ENCODE measurements at regions not wholly inside any gene's neighbourhood (a gene's known extent, or its start where the extent isn't known, plus 50 kb on each side); places are given as distances from the start of the nearest gene placed in this dataset.

- H3K4me2 ChIP-seq (ENCODE audit: insufficient read depth, low read length, poor library complexity, severe bottlenecking), result peak overlapping the region; percentile 97
- no peak overlapping the region for H3K4ac ChIP-seq (ENCODE audit: low read length)
- WGBS, 2 donors (ENCODE audit: extremely low coverage in 2 of 2, insufficient read length in 2 of 2, insufficient replicate concordance in 1 of 2), result no CpG with 5 or more reads among the region's 103 CpGs
- H4K91ac ChIP-seq (ENCODE audit: low read depth, low read length, poor library complexity), result no peak overlapping the region
- H2BK5ac ChIP-seq (ENCODE audit: low read length), result no peak overlapping the region
- H3K14ac ChIP-seq (ENCODE audit: low read length), result no peak overlapping the region
- peak overlapping the region; percentile 70 for H2BK15ac ChIP-seq (ENCODE audit: low read length)
- peak overlapping the region; percentile 49 for H3K23ac ChIP-seq (ENCODE audit: low read depth, low read length, poor library complexity)
- peak overlapping the region; percentile 63 for H3K9ac ChIP-seq (ENCODE audit: low read depth, low read length, poor library complexity)
- H2AK5ac ChIP-seq (ENCODE audit: low read depth, low read length), result no peak overlapping the region
- H2AFZ ChIP-seq (ENCODE audit: low read length), result peak overlapping the region; percentile 95
- no peak overlapping the region for H3K27ac ChIP-seq (replicated peaks; ENCODE audit: low read length)
- no peaks in the 10 kb centered on the region for H3K9me3 ChIP-seq (replicated peaks in 1 of 2; ENCODE audit: control insufficient read depth in 2 of 2, insufficient read depth in 1 of 2, low read depth in 1 of 2, low read length in 2 of 2)
- H3K4me3 ChIP-seq (ENCODE audit: low read length in 2 of 2), result peak overlapping the region; percentile 82 to 85
- peak; percentile 79 for DNase-seq (ENCODE audit: low spot score)
- H3K79me1 ChIP-seq (ENCODE audit: low read depth, low read length), result no peaks in the 10 kb centered on the region
- H4K8ac ChIP-seq (ENCODE audit: low read depth, low read length), result no peak overlapping the region
- no peaks in the 10 kb centered on the region for H3K36me3 ChIP-seq (replicated peaks in 1 of 2; ENCODE audit: control insufficient read depth in 2 of 2, insufficient read depth in 2 of 2, low read length in 2 of 2)
- H2BK120ac ChIP-seq (ENCODE audit: low read depth, low read length), result no peak overlapping the region
- peak overlapping the region; percentile 98 for H3K18ac ChIP-seq (ENCODE audit: low read length)
- no peaks in the 10 kb centered on the region for H3K27me3 ChIP-seq (ENCODE audit: control insufficient read depth in 3 of 3, insufficient read depth in 3 of 3, low read depth in 1 of 3, low read length in 3 of 3)
- peaks cover 2 to 11% of the 10 kb centered on the region in 2 donors for H3K4me1 ChIP-seq (ENCODE audit: control insufficient read depth in 2 of 2, insufficient read depth in 1 of 2, low read depth in 1 of 2, low read length in 2 of 2)
- H2BK12ac ChIP-seq (ENCODE audit: low read length), result no peak overlapping the region
These were observed 87.4 kb upstream of the ARHGAP32 start for GRCh38 chr11:129279326-129280026.

GRCh38 chr11:129278586-129279319 is 86.6 kb upstream of the ARHGAP32 start:
- Histone ChIP-seq H3K9ac (ENCODE audit: low read depth, low read length, poor library complexity) (peak overlapping the region; percentile 47), H3K27ac (replicated peaks; ENCODE audit: low read length) (no peak overlapping the region), H3K36me3 (replicated peaks in 1 of 2; ENCODE audit: control insufficient read depth in 2 of 2, insufficient read depth in 2 of 2, low read length in 2 of 2) (no peaks in the 10 kb centered on the region), H3K23ac (ENCODE audit: low read depth, low read length, poor library complexity) (no peak overlapping the region), H2AFZ (ENCODE audit: low read length) (peak overlapping the region; percentile 66), H2BK5ac (ENCODE audit: low read length) (no peak overlapping the region), H4K91ac (ENCODE audit: low read depth, low read length, poor library complexity) (no peak overlapping the region), H3K4me1 (ENCODE audit: control insufficient read depth in 2 of 2, insufficient read depth in 1 of 2, low read depth in 1 of 2, low read length in 2 of 2) (peaks cover 2 to 11% of the 10 kb centered on the region in 2 donors), H3K27me3 (ENCODE audit: control insufficient read depth in 3 of 3, insufficient read depth in 3 of 3, low read depth in 1 of 3, low read length in 3 of 3) (no peaks in the 10 kb centered on the region), H3K18ac (ENCODE audit: low read length) (peak overlapping the region; percentile 15), H3K4me2 (ENCODE audit: insufficient read depth, low read length, poor library complexity, severe bottlenecking) (peak overlapping the region; percentile 75), H3K4me3 (ENCODE audit: low read length in 2 of 2) (peak overlapping the region; percentile 81 to 85), H3K9me3 (replicated peaks in 1 of 2; ENCODE audit: control insufficient read depth in 2 of 2, insufficient read depth in 1 of 2, low read depth in 1 of 2, low read length in 2 of 2) (no peaks in the 10 kb centered on the region), H2BK12ac (ENCODE audit: low read length) (no peak overlapping the region), H3K4ac (ENCODE audit: low read length) (no peak overlapping the region), H4K8ac (ENCODE audit: low read depth, low read length) (no peak overlapping the region), H3K14ac (ENCODE audit: low read length) (no peak overlapping the region), H2BK15ac (ENCODE audit: low read length) (no peak overlapping the region), H2BK120ac (ENCODE audit: low read depth, low read length) (no peak overlapping the region), H3K79me1 (ENCODE audit: low read depth, low read length) (no peaks in the 10 kb centered on the region), H2AK5ac (ENCODE audit: low read depth, low read length) (no peak overlapping the region)
- peak; percentile 18 for DNase-seq (ENCODE audit: low spot score)
- no CpG with 5 or more reads among the region's 109 CpGs for WGBS, 2 donors (ENCODE audit: extremely low coverage in 2 of 2, insufficient read length in 2 of 2, insufficient replicate concordance in 1 of 2)

- Histone ChIP-seq H3K79me1 (ENCODE audit: low read depth, low read length) (no peaks in the 10 kb centered on the region), H2BK120ac (ENCODE audit: low read depth, low read length) (no peak overlapping the region), H4K8ac (ENCODE audit: low read depth, low read length) (no peak overlapping the region), H3K4me3 (ENCODE audit: low read length in 2 of 2) (peak overlapping the region in 1 of 2 donors; percentile 85), H3K4me1 (ENCODE audit: control insufficient read depth in 2 of 2, insufficient read depth in 1 of 2, low read depth in 1 of 2, low read length in 2 of 2) (peaks cover 2 to 11% of the 10 kb centered on the region in 2 donors), H2BK15ac (ENCODE audit: low read length) (no peak overlapping the region), H3K9me3 (replicated peaks in 1 of 2; ENCODE audit: control insufficient read depth in 2 of 2, insufficient read depth in 1 of 2, low read depth in 1 of 2, low read length in 2 of 2) (peaks cover 0 to 3% of the 10 kb centered on the region in 2 donors), H3K36me3 (replicated peaks in 1 of 2; ENCODE audit: control insufficient read depth in 2 of 2, insufficient read depth in 2 of 2, low read length in 2 of 2) (no peaks in the 10 kb centered on the region), H4K91ac (ENCODE audit: low read depth, low read length, poor library complexity) (no peak overlapping the region), H3K27ac (replicated peaks; ENCODE audit: low read length) (no peak overlapping the region), H2BK5ac (ENCODE audit: low read length) (no peak overlapping the region), H3K18ac (ENCODE audit: low read length) (no peak overlapping the region), H3K14ac (ENCODE audit: low read length) (no peak overlapping the region), H2AK5ac (ENCODE audit: low read depth, low read length) (no peak overlapping the region), H3K27me3 (ENCODE audit: control insufficient read depth in 3 of 3, insufficient read depth in 3 of 3, low read depth in 1 of 3, low read length in 3 of 3) (no peaks in the 10 kb centered on the region), H3K23ac (ENCODE audit: low read depth, low read length, poor library complexity) (no peak overlapping the region), H3K4ac (ENCODE audit: low read length) (no peak overlapping the region), H3K4me2 (ENCODE audit: insufficient read depth, low read length, poor library complexity, severe bottlenecking) (no peak overlapping the region), H3K9ac (ENCODE audit: low read depth, low read length, poor library complexity) (no peak overlapping the region), H2BK12ac (ENCODE audit: low read length) (no peak overlapping the region), H2AFZ (ENCODE audit: low read length) (no peak overlapping the region)
- WGBS, 2 donors (ENCODE audit: extremely low coverage in 2 of 2, insufficient read length in 2 of 2, insufficient replicate concordance in 1 of 2), result no CpG with 5 or more reads among the region's 8 CpGs
- no peak for DNase-seq (ENCODE audit: low spot score)
These were observed 85.2 kb upstream of the ARHGAP32 start for GRCh38 chr11:129277198-129277843.

- Histone ChIP-seq H3K9ac (ENCODE audit: low read depth, low read length, poor library complexity) (no peak overlapping the region), H3K4me2 (ENCODE audit: insufficient read depth, low read length, poor library complexity, severe bottlenecking) (no peak overlapping the region), H4K91ac (ENCODE audit: low read depth, low read length, poor library complexity) (no peak overlapping the region), H3K79me1 (ENCODE audit: low read depth, low read length) (no peaks in the 10 kb centered on the region), H3K4me3 (ENCODE audit: low read length in 2 of 2) (no peak overlapping the region), H3K4me1 (ENCODE audit: control insufficient read depth in 2 of 2, insufficient read depth in 1 of 2, low read depth in 1 of 2, low read length in 2 of 2) (peaks cover 2 to 11% of the 10 kb centered on the region in 2 donors), H2BK5ac (ENCODE audit: low read length) (no peak overlapping the region), H3K14ac (ENCODE audit: low read length) (no peak overlapping the region), H2AK5ac (ENCODE audit: low read depth, low read length) (no peak overlapping the region), H3K27ac (replicated peaks; ENCODE audit: low read length) (no peak overlapping the region), H3K4ac (ENCODE audit: low read length) (no peak overlapping the region), H2BK15ac (ENCODE audit: low read length) (no peak overlapping the region), H3K27me3 (ENCODE audit: control insufficient read depth in 3 of 3, insufficient read depth in 3 of 3, low read depth in 1 of 3, low read length in 3 of 3) (no peaks in the 10 kb centered on the region), H3K23ac (ENCODE audit: low read depth, low read length, poor library complexity) (no peak overlapping the region), H3K36me3 (replicated peaks in 1 of 2; ENCODE audit: control insufficient read depth in 2 of 2, insufficient read depth in 2 of 2, low read length in 2 of 2) (peaks cover 0 to 5% of the 10 kb centered on the region in 2 donors), H3K9me3 (replicated peaks in 1 of 2; ENCODE audit: control insufficient read depth in 2 of 2, insufficient read depth in 1 of 2, low read depth in 1 of 2, low read length in 2 of 2) (peaks cover 0 to 3% of the 10 kb centered on the region in 2 donors), H2BK120ac (ENCODE audit: low read depth, low read length) (no peak overlapping the region), H4K8ac (ENCODE audit: low read depth, low read length) (no peak overlapping the region), H3K18ac (ENCODE audit: low read length) (no peak overlapping the region), H2AFZ (ENCODE audit: low read length) (no peak overlapping the region), H2BK12ac (ENCODE audit: low read length) (no peak overlapping the region)
- DNase-seq (ENCODE audit: low spot score), result no peak
- WGBS, 2 donors (ENCODE audit: extremely low coverage in 2 of 2, insufficient read length in 2 of 2, insufficient replicate concordance in 1 of 2), result no CpG with 5 or more reads among the region's 3 CpGs
These were observed 83.7 kb upstream of the ARHGAP32 start for GRCh38 chr11:129275828-129276227.
